ENCODE measurements at regions not wholly inside any gene's neighbourhood (a gene's known extent, or its start where the extent isn't known, plus 50 kb on each side); places are given as distances from the start of the nearest gene placed in this dataset.
"Not testable (repeated sequence)": the region's sequence is repeated elsewhere in the genome, so short reads cannot be mapped to it uniquely, and the experiment has no call there.

DNA sequence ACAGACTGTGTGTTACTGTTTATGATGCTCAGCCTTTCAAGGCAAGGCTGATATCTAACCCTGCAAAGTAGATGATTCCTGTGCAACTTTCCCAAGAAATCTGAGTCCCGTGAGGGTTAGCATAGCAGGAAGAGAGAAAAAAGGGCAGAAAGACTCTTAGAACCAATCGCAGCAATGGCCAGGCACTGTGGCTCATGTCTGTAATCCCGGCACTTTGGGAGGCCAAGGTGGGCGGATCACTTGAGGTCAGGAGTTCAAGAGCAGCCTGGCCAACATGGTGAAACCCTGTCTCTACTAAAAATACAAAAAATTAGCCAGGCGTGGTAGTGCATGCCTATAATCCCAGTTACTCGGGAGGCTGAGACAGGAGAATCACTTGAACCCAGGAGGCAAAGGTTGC is 124.3 kb upstream of the CDH5 start:
- TF ChIP-seq CTCF, POLR2A (IDR thresholded peaks at IDR 0.05): not testable (repeated sequence)

Measured in uterus (tissue), 2 donors.